HG03060 (cell line): ENCODE measurements at regions not wholly inside any gene's neighbourhood (a gene's known extent, or its start where the extent isn't known, plus 50 kb on each side); places are given as distances from the start of the nearest gene placed in this dataset.

Experiments
- ATAC-seq: cut with Tn5 transposase; IDR thresholded peaks from one replicate; pipeline ENCODE4 v1.9.1; 2021; ENCODE audit warnings: low read depth, moderate number of reproducible peaks; ENCODE audit not compliant: unreplicated experiment

- no peak for ATAC-seq
These were observed 912.6 kb upstream of the SOX9 start for GRCh38 chr17:71208111-71208704.

GRCh38 chr17:71213936-71214335 is 906.9 kb upstream of the SOX9 start:
- ATAC-seq: no peak

- no peak for ATAC-seq
These were observed 903.1 kb upstream of the SOX9 start for GRCh38 chr17:71217769-71218168.

- no peak for ATAC-seq
These were observed 895.8 kb upstream of the SOX9 start for GRCh38 chr17:71224824-71225575.

- no peak for ATAC-seq
These were observed 893.0 kb upstream of the SOX9 start for GRCh38 chr17:71227841-71228240.

- ATAC-seq: no peak
These were observed 891.8 kb upstream of the SOX9 start for GRCh38 chr17:71229070-71229469.

GRCh38 chr17:71232801-71233559 is 887.8 kb upstream of the SOX9 start:
- no peak for ATAC-seq

- ATAC-seq: no peak
These were observed 886.5 kb upstream of the SOX9 start for GRCh38 chr17:71234349-71234748.

- ATAC-seq: no peak
These were observed 882.8 kb upstream of the SOX9 start for GRCh38 chr17:71237903-71238538.

- ATAC-seq: no peak
These were observed 873.3 kb upstream of the SOX9 start for GRCh38 chr17:71247441-71248015.

GRCh38 chr17:71251276-71251675 is 869.5 kb upstream of the SOX9 start:
- ATAC-seq: no peak

- no peak for ATAC-seq
These were observed 868.9 kb upstream of the SOX9 start for GRCh38 chr17:71251951-71252350.

GRCh38 chr17:71252436-71252835 is 868.4 kb upstream of the SOX9 start:
- ATAC-seq: no peak

- no peak for ATAC-seq
These were observed 863.7 kb upstream of the SOX9 start for GRCh38 chr17:71257096-71257495.

- ATAC-seq: no peak
These were observed 860.4 kb upstream of the SOX9 start for GRCh38 chr17:71260366-71260940.

GRCh38 chr17:71262586-71262985 is 858.2 kb upstream of the SOX9 start:
- no peak for ATAC-seq

GRCh38 chr17:71267668-71268067 is 853.2 kb upstream of the SOX9 start:
- ATAC-seq: no peak

GRCh38 chr17:71269201-71269600 is 851.6 kb upstream of the SOX9 start:
- ATAC-seq: no peak

- ATAC-seq: no peak
These were observed 847.4 kb upstream of the SOX9 start for GRCh38 chr17:71273441-71273840.

GRCh38 chr17:71276079-71276478 is 844.7 kb upstream of the SOX9 start:
- ATAC-seq: no peak
